Loucy (cell line): ENCODE measurements at regions not wholly inside any gene's neighbourhood (a gene's known extent, or its start where the extent isn't known, plus 50 kb on each side); places are given as distances from the start of the nearest gene placed in this dataset.

Experiments used
- H2AFZ ChIP-seq: fragments of 200-600 bp; sonication (generic); 2 replicates; pipeline ENCODE4 v1.6.0; 2016; ENCODE audit warnings: antibody characterized with exemption, mild to moderate bottlenecking, low read length, moderate library complexity
- H3F3A ChIP-seq: fragments of 200-600 bp; 2 replicates; pipeline ENCODE4 v1.6.0; 2016; ENCODE audit warnings: antibody characterized with exemption, low read depth, mild to moderate bottlenecking
- H3K27me3 ChIP-seq: fragments of 200-600 bp; sonication (generic); 2 replicates; pipeline ENCODE4 v1.6.1; 2014; ENCODE audit warnings: low read length, mild to moderate bottlenecking; ENCODE audit not compliant: insufficient read depth, poor library complexity, severe bottlenecking
- H3K36me3 ChIP-seq: fragments of 200-600 bp; sonication (generic); 2 replicates; pipeline ENCODE4 v1.6.1; 2016; ENCODE audit warnings: low read length; ENCODE audit not compliant: insufficient read depth
- H3K4me1 ChIP-seq: fragments of 200-600 bp; sonication (generic); 2 replicates; pipeline ENCODE4 v1.5.1; 2014; ENCODE audit warnings: low read length, mild to moderate bottlenecking; ENCODE audit not compliant: insufficient read depth, poor library complexity, severe bottlenecking
- H3K4me2 ChIP-seq: fragments of 200-600 bp; sonication (generic); 2 replicates; pipeline ENCODE4 v1.6.0; 2014; ENCODE audit warnings: antibody characterized with exemption, low read length, low read depth, mild to moderate bottlenecking; ENCODE audit not compliant: poor library complexity, severe bottlenecking
- H3K4me3 ChIP-seq: fragments of 200-600 bp; sonication (generic); 2 replicates; pipeline ENCODE4 v1.5.1; 2014; ENCODE audit warnings: low read length, mild to moderate bottlenecking, mixed read lengths; ENCODE audit not compliant: poor library complexity, severe bottlenecking
- H3K79me2 ChIP-seq: fragments of 200-600 bp; sonication (generic); 2 replicates; pipeline ENCODE4 v1.6.1; 2014; ENCODE audit warnings: low read length; ENCODE audit not compliant: insufficient read depth
- H3K9ac ChIP-seq: fragments of 200-600 bp; sonication (generic); 2 replicates; pipeline ENCODE4 v1.6.0; 2014; ENCODE audit warnings: mild to moderate bottlenecking, low read depth, low read length, moderate library complexity; ENCODE audit not compliant: poor library complexity, severe bottlenecking
- H3K9me2 ChIP-seq: fragments of 200-600 bp; sonication (generic); replicated peaks from 2 replicates; pipeline ENCODE4 v1.6.1; 2016; ENCODE audit warnings: low read depth, low read length, mixed read lengths
- H3K9me3 ChIP-seq: fragments of 200-600 bp; sonication (generic); 2 replicates; pipeline ENCODE4 v1.6.1; 2014; ENCODE audit warnings: mild to moderate bottlenecking, antibody characterized with exemption, low read length, low read depth; ENCODE audit not compliant: insufficient read depth
- H4K20me1 ChIP-seq: fragments of 200-600 bp; sonication (generic); 2 replicates; pipeline ENCODE4 v1.6.0; 2014; ENCODE audit warnings: antibody characterized with exemption, low read length, mild to moderate bottlenecking; ENCODE audit not compliant: insufficient read depth, poor library complexity, severe bottlenecking
- CTCF ChIP-seq: fragments of 200-600 bp; sonication (generic); conservative IDR thresholded peaks from 2 replicates; pipeline ENCODE4 v1.5.1; 2014; ENCODE audit warnings: mild to moderate bottlenecking, antibody characterized with exemption, low read length
- EZH2phosphoT487 ChIP-seq: fragments of 200-600 bp; IDR thresholded peaks from 2 replicates; pipeline ENCODE4 v1.6.1; 2018; ENCODE audit warnings: antibody characterized with exemption, mild to moderate bottlenecking, moderate library complexity, borderline replicate concordance

GRCh38 chr1:232528472-232529089 is 101.4 kb downstream of the SIPA1L2 start:
- Histone ChIP-seq H3K9me2 (no peaks in the 10 kb centered on the region), H2AFZ (no peak overlapping the region), H3K79me2 (peaks cover 13% of the 10 kb centered on the region; the same call in 1 of the 2 replicates), H3K9me3 (no peaks in the 10 kb centered on the region), H3K4me3 (no peak overlapping the region), H4K20me1 (no peaks in the 10 kb centered on the region), H3K4me2 (no peak overlapping the region), H3K27me3 (no peaks in the 10 kb centered on the region), H3F3A (no peaks in the 10 kb centered on the region), H3K9ac (no peak overlapping the region), H3K4me1 (peaks cover 21% of the 10 kb centered on the region), H3K36me3 (peaks cover 3% of the 10 kb centered on the region; the same call in 1 of the 2 replicates)
- TF ChIP-seq EZH2phosphoT487 = no peak
- no peak for TF ChIP-seq CTCF

GRCh38 chr1:232524056-232524455 is 105.9 kb downstream of the SIPA1L2 start:
- H3F3A ChIP-seq = no peaks in the 10 kb centered on the region
- H3K4me2 ChIP-seq = peak overlapping the region; percentile 0

GRCh38 chr1:232522189-232522588 is 107.7 kb downstream of the SIPA1L2 start:
- H3K4me1 ChIP-seq = peaks cover 16% of the 10 kb centered on the region
- no peaks in the 10 kb centered on the region for H3K9me2 ChIP-seq
- peaks cover 19% of the 10 kb centered on the region; the same call in 1 of the 2 replicates for H3K79me2 ChIP-seq
- no peaks in the 10 kb centered on the region for H3K36me3 ChIP-seq
- H3F3A ChIP-seq = no peaks in the 10 kb centered on the region
- no peak overlapping the region for H3K4me2 ChIP-seq
- no peak overlapping the region for H3K9ac ChIP-seq
- H3K4me3 ChIP-seq = no peak overlapping the region
- H4K20me1 ChIP-seq = no peaks in the 10 kb centered on the region
- no peaks in the 10 kb centered on the region for H3K27me3 ChIP-seq
- H2AFZ ChIP-seq = no peak overlapping the region
- no peaks in the 10 kb centered on the region for H3K9me3 ChIP-seq
- TF ChIP-seq EZH2phosphoT487 = no peak
- TF ChIP-seq CTCF = no peak

More at GRCh38 chr1:232524056-232524455, 105.9 kb downstream of the SIPA1L2 start:
- Histone ChIP-seq H3K9me2 (no peaks in the 10 kb centered on the region), H4K20me1 (no peaks in the 10 kb centered on the region), H3K4me1 (peaks cover 22% of the 10 kb centered on the region), H3K9me3 (no peaks in the 10 kb centered on the region), H3K9ac (no peak overlapping the region), H3K4me3 (no peak overlapping the region), H3K27me3 (no peaks in the 10 kb centered on the region), H3K79me2 (peaks cover 23% of the 10 kb centered on the region; the same call in 1 of the 2 replicates), H2AFZ (no peak overlapping the region), H3K36me3 (no peaks in the 10 kb centered on the region)
- no peak for TF ChIP-seq CTCF
- TF ChIP-seq EZH2phosphoT487 = no peak
